ENCODE measurements at regions not wholly inside any gene's neighbourhood (a gene's known extent, or its start where the extent isn't known, plus 50 kb on each side); places are given as distances from the start of the nearest gene placed in this dataset.

DNA sequence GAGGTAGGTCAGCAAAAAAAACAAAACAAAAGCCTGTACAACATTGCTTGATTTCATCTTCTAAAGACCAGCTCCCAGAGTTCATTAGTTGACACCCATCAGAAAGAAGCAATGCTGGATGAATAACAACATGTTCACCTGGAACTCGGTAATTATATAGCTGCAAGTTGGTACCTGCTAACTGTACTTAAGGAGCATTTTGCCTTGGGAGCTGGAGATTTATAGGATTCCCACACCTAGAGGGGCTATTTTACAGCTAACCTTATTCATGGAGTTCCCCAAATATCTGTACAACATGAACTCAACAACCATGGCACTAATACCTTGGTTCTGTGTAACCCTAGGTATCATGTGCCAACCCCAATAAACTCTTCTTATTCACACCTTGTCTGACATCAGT is 281.1 kb upstream of the NCKAP5 start:
- TF ChIP-seq, protein P1, sequence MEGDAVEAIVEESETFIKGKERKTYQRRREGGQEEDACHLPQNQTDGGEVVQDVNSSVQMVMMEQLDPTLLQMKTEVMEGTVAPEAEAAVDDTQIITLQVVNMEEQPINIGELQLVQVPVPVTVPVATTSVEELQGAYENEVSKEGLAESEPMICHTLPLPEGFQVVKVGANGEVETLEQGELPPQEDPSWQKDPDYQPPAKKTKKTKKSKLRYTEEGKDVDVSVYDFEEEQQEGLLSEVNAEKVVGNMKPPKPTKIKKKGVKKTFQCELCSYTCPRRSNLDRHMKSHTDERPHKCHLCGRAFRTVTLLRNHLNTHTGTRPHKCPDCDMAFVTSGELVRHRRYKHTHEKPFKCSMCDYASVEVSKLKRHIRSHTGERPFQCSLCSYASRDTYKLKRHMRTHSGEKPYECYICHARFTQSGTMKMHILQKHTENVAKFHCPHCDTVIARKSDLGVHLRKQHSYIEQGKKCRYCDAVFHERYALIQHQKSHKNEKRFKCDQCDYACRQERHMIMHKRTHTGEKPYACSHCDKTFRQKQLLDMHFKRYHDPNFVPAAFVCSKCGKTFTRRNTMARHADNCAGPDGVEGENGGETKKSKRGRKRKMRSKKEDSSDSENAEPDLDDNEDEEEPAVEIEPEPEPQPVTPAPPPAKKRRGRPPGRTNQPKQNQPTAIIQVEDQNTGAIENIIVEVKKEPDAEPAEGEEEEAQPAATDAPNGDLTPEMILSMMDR (IDR thresholded peaks at IDR 0.05): no peak
- TF ChIP-seq POLR2A (IDR thresholded peaks at IDR 0.05): no peak
